ENCODE measurements at regions not wholly inside any gene's neighbourhood (a gene's known extent, or its start where the extent isn't known, plus 50 kb on each side); places are given as distances from the start of the nearest gene placed in this dataset.

DNA sequence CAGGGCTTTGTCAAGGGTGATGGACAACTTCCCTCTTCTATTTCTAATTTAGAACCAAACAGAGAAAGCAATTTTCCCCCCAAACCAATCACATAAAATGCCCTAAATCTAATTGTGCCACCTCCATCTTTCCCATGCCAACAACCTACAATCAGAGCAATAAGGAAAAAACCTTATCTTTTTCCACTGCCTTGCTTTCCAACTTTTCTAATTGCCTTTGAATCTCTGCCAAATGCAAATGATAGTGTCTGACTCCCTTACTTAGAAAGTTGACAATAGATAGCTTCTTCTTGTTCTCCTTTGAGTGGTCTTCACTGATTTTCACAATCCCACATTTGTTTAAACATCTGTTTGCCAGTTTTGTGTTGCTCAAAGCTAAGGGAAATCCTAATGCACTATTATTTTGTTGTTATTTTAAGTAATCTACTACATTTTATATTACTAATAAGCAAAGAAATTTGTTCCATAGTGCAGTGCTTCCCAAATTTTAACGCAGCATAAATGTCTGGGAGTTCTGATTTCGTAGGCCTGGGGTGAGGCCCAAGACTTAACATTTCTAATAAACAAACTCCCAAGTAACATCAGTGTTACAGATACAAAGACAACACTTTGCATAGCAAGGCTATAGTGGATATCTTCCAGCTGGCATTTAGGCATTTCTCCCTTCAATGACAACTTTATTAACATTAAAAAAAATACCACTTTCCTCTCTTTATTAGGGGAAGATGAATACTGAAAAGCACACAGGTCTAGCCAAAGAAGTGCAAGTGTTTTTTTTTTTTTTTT, 696.3 kb upstream of the USP15 start:
- H3K27ac ChIP-seq (ENCODE audit: extremely low read depth, low read depth, low read length), result no peak overlapping the region
- BruUV-seq (replicated peaks), result no TSS peak
- ChIA-PET POLR2A (no interaction called here), CTCF (ENCODE audit: low intra/inter-chr PET ratio) (no interaction called here)
- H3K27me3 ChIP-seq (ENCODE audit: control insufficient read depth in 2 of 2, insufficient read depth in 2 of 2, low read length in 2 of 2), result no peaks in the 10 kb centered on the region
- H3K79me2 ChIP-seq (ENCODE audit: control insufficient read depth, insufficient read depth, low read length), result no peaks in the 10 kb centered on the region
- ATAC-seq, result no peak
- H3K9me3 ChIP-seq (replicated peaks; ENCODE audit: control insufficient read depth, insufficient read depth, low read depth, low read length), result no peaks in the 10 kb centered on the region
- no peak overlapping the region for H3K4me3 ChIP-seq
- WGBS (ENCODE audit: insufficient coverage, low coverage, missing lambda C conversion rate), result 0% methylated on average over 2 of the region's 2 CpGs
- no peaks in the 10 kb centered on the region for H3K36me3 ChIP-seq (ENCODE audit: control insufficient read depth, insufficient read depth, low read length)
- H3K9ac ChIP-seq (ENCODE audit: insufficient read depth in 1 of 2, low read depth in 2 of 2, low read length in 2 of 2), result no peak overlapping the region
- no peak overlapping the region for H2AFZ ChIP-seq (ENCODE audit: low read depth, low read length)
- no peak for FAIRE-seq
- in situ Hi-C loops (cut with MboI), result no loop called here
- H4K20me1 ChIP-seq (replicated peaks; ENCODE audit: control insufficient read depth, insufficient read depth, low read length), result no peaks in the 10 kb centered on the region
- H3K9me1 ChIP-seq (ENCODE audit: control insufficient read depth, insufficient read depth, low read length), result no peaks in the 10 kb centered on the region
- no peaks in the 10 kb centered on the region for H3K4me1 ChIP-seq (replicated peaks in 1 of 2; ENCODE audit: control insufficient read depth in 2 of 2, insufficient read depth in 2 of 2, low read length in 2 of 2)
- intact Hi-C loops (cut with micrococcal nuclease), result no loop called here
- TF ChIP-seq ZNF586 (CRISPR knock-in tag; conservative IDR thresholded peaks at IDR 0.05) (no peak), TSC22D4 (tag; IDR thresholded peaks at IDR 0.05) (no peak), CTCF (IDR thresholded peaks at IDR 0.05 in 2 of 3, conservative IDR thresholded peaks at IDR 0.05 in 1 of 3; ENCODE audit: insufficient read depth in 2 of 3, low read depth in 1 of 3, low read length in 3 of 3) (no peak), RUNX1 (IDR thresholded peaks at IDR 0.05; ENCODE audit: low read depth) (no peak)
- H3K4me2 ChIP-seq (ENCODE audit: insufficient read depth, low read length), result no peak overlapping the region
- DNase-seq (ENCODE audit: extremely low read depth in 1 of 4, low spot score in 3 of 4), result no peak

Measured in K562 (cell line).